Fibroblast of skin of abdomen (primary cell): ENCODE measurements at regions not wholly inside any gene's neighbourhood (a gene's known extent, or its start where the extent isn't known, plus 50 kb on each side); places are given as distances from the start of the nearest gene placed in this dataset.
"Not testable (repeated sequence)": the region's sequence is repeated elsewhere in the genome, so short reads cannot be mapped to it uniquely, and the experiment has no call there.

ENCODE experiments used
- DNase-seq: peaks from one replicate; pipeline ENCODE4 v3.0.0-alpha.2; 2013

- not testable (repeated sequence) for DNase-seq
Observed at GRCh38 chr7:3162798-3163197, 119.1 kb upstream of the CARD11 start.

GRCh38 chr7:3164380-3164792 is 120.7 kb upstream of the CARD11 start:
- DNase-seq, result no peak

GRCh38 chr7:3165681-3166580 is 122.3 kb upstream of the CARD11 start:
- no peak for DNase-seq

- no peak for DNase-seq
Observed at GRCh38 chr7:3167551-3167950, 123.9 kb upstream of the CARD11 start.

- no peak for DNase-seq
Observed at GRCh38 chr7:3168370-3168769, 124.7 kb upstream of the CARD11 start.

GRCh38 chr7:3168869-3169268 is 125.2 kb upstream of the CARD11 start:
- DNase-seq, result no peak

- no peak for DNase-seq
Observed at GRCh38 chr7:3172768-3173280, 128.2 kb upstream of the SDK1 start.

GRCh38 chr7:3174515-3175284 is 126.4 kb upstream of the SDK1 start:
- no peak for DNase-seq

- no peak for DNase-seq
Observed at GRCh38 chr7:3175285-3175902, 125.7 kb upstream of the SDK1 start.

- DNase-seq, result no peak
Observed at GRCh38 chr7:3176112-3177000, 124.7 kb upstream of the SDK1 start.

- DNase-seq, result no peak
Observed at GRCh38 chr7:3177271-3177670, 123.8 kb upstream of the SDK1 start.

GRCh38 chr7:3179456-3179855 is 121.6 kb upstream of the SDK1 start:
- no peak for DNase-seq

GRCh38 chr7:3180604-3181003 is 120.4 kb upstream of the SDK1 start:
- DNase-seq, result no peak

- DNase-seq, result not testable (repeated sequence)
Observed at GRCh38 chr7:3182055-3182454, 119.0 kb upstream of the SDK1 start.

- DNase-seq, result no peak
Observed at GRCh38 chr7:3187444-3188040, 113.5 kb upstream of the SDK1 start.

GRCh38 chr7:3188946-3189345 is 112.1 kb upstream of the SDK1 start:
- DNase-seq, result no peak

GRCh38 chr7:3191548-3191947 is 109.5 kb upstream of the SDK1 start:
- no peak for DNase-seq

- no peak for DNase-seq
Observed at GRCh38 chr7:3192669-3193068, 108.4 kb upstream of the SDK1 start.

GRCh38 chr7:3193379-3194120 is 107.5 kb upstream of the SDK1 start:
- no peak for DNase-seq

GRCh38 chr7:3194501-3195141 is 106.4 kb upstream of the SDK1 start:
- DNase-seq, result peak; percentile 45
